PC-9 (cell line): ENCODE measurements at regions not wholly inside any gene's neighbourhood (a gene's known extent, or its start where the extent isn't known, plus 50 kb on each side); places are given as distances from the start of the nearest gene placed in this dataset.

Source experiments
- BruUV-seq: library from RNA; stranded (reverse); fragments of 400-500 nt; replicated peaks from 2 replicates; lab custom pipeline; 2021; lab: Mats Ljungman, UMichigan
- CTCF ChIA-PET: fragments of 300-600 bp; sonication (Branson Sonifier 250); formaldehyde crosslinking; loops from one replicate; lab custom pipeline; 2022; ENCODE audit warnings: antibody characterized with exemption; lab: Charles Lee
- POLR2A ChIA-PET: fragments of 300-600 bp; sonication (Branson Sonifier 250); formaldehyde crosslinking; loops from one replicate; lab custom pipeline; 2022; ENCODE audit warnings: antibody characterized with exemption; ENCODE audit not compliant: unreplicated experiment; lab: Charles Lee
- DNase-seq, 2 experiments: peaks; one replicate each; pipeline versions ENCODE4 v3.0.0 to v3.0.0-alpha.2; 2015 to 2022; ENCODE audit warnings: mixed read lengths in 1 of 2
- H2AFZ ChIP-seq: fragments of 200-600 bp; sonication (generic); 2 replicates; pipeline ENCODE4 v1.8.1; 2017; ENCODE audit warnings: antibody characterized with exemption
- H3F3A ChIP-seq: fragments of 200-600 bp; sonication (generic); 2 replicates; pipeline ENCODE4 v1.8.1; 2017; ENCODE audit warnings: antibody characterized with exemption, mild to moderate bottlenecking, low read depth; ENCODE audit not compliant: insufficient read depth
- H3K27ac ChIP-seq: fragments of 200-600 bp; sonication (generic); 2 replicates; pipeline ENCODE4 v1.6.1; 2016; ENCODE audit warnings: mixed run types
- H3K27me3 ChIP-seq: fragments of 200-600 bp; sonication (generic); 2 replicates; pipeline ENCODE4 v1.6.1; 2016; ENCODE audit warnings: low read depth, mixed run types; ENCODE audit not compliant: insufficient read depth
- H3K36me3 ChIP-seq: fragments of 200-600 bp; sonication (generic); 2 replicates; pipeline ENCODE4 v1.6.1; 2016; ENCODE audit warnings: low read depth, mixed run types
- H3K4me1 ChIP-seq: fragments of 200-600 bp; sonication (generic); replicated peaks from 2 replicates; pipeline ENCODE4 v1.6.1; 2016; ENCODE audit warnings: mixed run types; ENCODE audit not compliant: insufficient read depth
- H3K4me2 ChIP-seq: fragments of 200-600 bp; sonication (generic); 2 replicates; pipeline ENCODE4 v1.6.1; 2017; ENCODE audit warnings: mixed run types
- H3K4me3 ChIP-seq: fragments of 200-600 bp; sonication (generic); 2 replicates; pipeline ENCODE4 v1.6.1; 2016; ENCODE audit warnings: mixed run types
- H3K79me2 ChIP-seq: fragments of 200-600 bp; sonication (generic); 2 replicates; pipeline ENCODE4 v1.6.1; 2017; ENCODE audit warnings: low read depth, mixed run types
- H3K9me2 ChIP-seq: fragments of 200-600 bp; sonication (generic); 2 replicates; pipeline ENCODE4 v1.8.1; 2017; ENCODE audit warnings: mild to moderate bottlenecking; ENCODE audit not compliant: insufficient read depth
- H3K9me3 ChIP-seq: fragments of 200-600 bp; sonication (generic); 2 replicates; pipeline ENCODE4 v1.8.1; 2016; ENCODE audit warnings: low read depth; ENCODE audit not compliant: insufficient read depth
- H4K20me1 ChIP-seq: fragments of 200-600 bp; sonication (generic); 2 replicates; pipeline ENCODE4 v1.8.1; 2017; ENCODE audit not compliant: insufficient read depth
- CTCF ChIP-seq: fragments of 200-600 bp; sonication (generic); conservative IDR thresholded peaks from 2 replicates; pipeline ENCODE4 v1.6.1; 2017; ENCODE audit warnings: mixed run types, antibody characterized with exemption, mild to moderate bottlenecking, moderate library complexity
- EZH2 ChIP-seq: fragments of 200-600 bp; sonication (generic); IDR thresholded peaks from 2 replicates; pipeline ENCODE4 v1.8.0; 2017; ENCODE audit warnings: antibody characterized with exemption, low read depth
- intact Hi-C: fragments of 100-400 bp; cut with micrococcal nuclease; formaldehyde crosslinking; loops from one replicate; pipeline ENCODE4 v1.10.0; 2022; ENCODE audit not compliant: unreplicated experiment

GRCh38 chr9:88321764-88322163 lies 66.5 kb upstream of the SPIN1 start:
- POLR2A ChIA-PET = no interaction called here
- Histone ChIP-seq H3K36me3 (no peaks in the 10 kb centered on the region), H3K4me2 (no peak overlapping the region), H3K4me3 (no peak overlapping the region), H2AFZ (no peak overlapping the region), H3K9me3 (no peaks in the 10 kb centered on the region), H4K20me1 (no peaks in the 10 kb centered on the region), H3K27ac (no peak overlapping the region), H3K79me2 (no peaks in the 10 kb centered on the region), H3K27me3 (no peaks in the 10 kb centered on the region), H3K9me2 (no peaks in the 10 kb centered on the region), H3F3A (no peaks in the 10 kb centered on the region; the same call in 1 of the 2 replicates), H3K4me1 (no peaks in the 10 kb centered on the region)
- TF ChIP-seq EZH2 = no peak
- TF ChIP-seq CTCF = no peak
- BruUV-seq = no TSS peak
- intact Hi-C loops = no loop called here
- no peak for DNase-seq
- CTCF ChIA-PET = no interaction called here

GRCh38 chr9:88320748-88321415 lies 67.4 kb upstream of the SPIN1 start:
- ChIA-PET CTCF (no interaction called here), POLR2A (interaction anchor here (0.7 kb wide), 1 partner anchor 15 kb away, joined by 4 read pairs; no protein-coding TSS in a partner anchor)
- H3K9me3 ChIP-seq = no peaks in the 10 kb centered on the region
- BruUV-seq = no TSS peak
- no peak overlapping the region for H3K27ac ChIP-seq
- no peaks in the 10 kb centered on the region for H3K79me2 ChIP-seq
- H3F3A ChIP-seq = no peaks in the 10 kb centered on the region; the same call in 1 of the 2 replicates
- no peak overlapping the region for H2AFZ ChIP-seq
- no peaks in the 10 kb centered on the region for H3K9me2 ChIP-seq
- no peaks in the 10 kb centered on the region for H3K4me1 ChIP-seq
- no peaks in the 10 kb centered on the region for H4K20me1 ChIP-seq
- H3K27me3 ChIP-seq = no peaks in the 10 kb centered on the region
- H3K4me2 ChIP-seq = no peak overlapping the region
- H3K36me3 ChIP-seq = no peaks in the 10 kb centered on the region
- H3K4me3 ChIP-seq = no peak overlapping the region
- intact Hi-C loops = no loop called here
- DNase-seq = no peak
- no peak for TF ChIP-seq EZH2
- no peak for TF ChIP-seq CTCF

- BruUV-seq = no TSS peak
- H3K36me3 ChIP-seq = no peaks in the 10 kb centered on the region
- POLR2A ChIA-PET = interaction anchor here (0.7 kb wide), 1 partner anchor 16 kb away, joined by 4 read pairs; no protein-coding TSS in a partner anchor
These were observed 68.1 kb upstream of the SPIN1 start for GRCh38 chr9:88319936-88320747.

More at GRCh38 chr9:88319936-88320747, 68.1 kb upstream of the SPIN1 start:
- Histone ChIP-seq H3K27me3 (no peaks in the 10 kb centered on the region), H3K9me2 (no peaks in the 10 kb centered on the region), H3K4me3 (no peak overlapping the region), H2AFZ (no peak overlapping the region), H3K4me2 (no peak overlapping the region), H4K20me1 (no peaks in the 10 kb centered on the region), H3F3A (no peaks in the 10 kb centered on the region; the same call in 1 of the 2 replicates), H3K79me2 (no peaks in the 10 kb centered on the region), H3K27ac (no peak overlapping the region), H3K4me1 (no peaks in the 10 kb centered on the region), H3K9me3 (no peaks in the 10 kb centered on the region)
- peak in 1 of 2 experiments; percentile 13 for DNase-seq
- CTCF ChIA-PET = no interaction called here
- no peak for TF ChIP-seq EZH2
- TF ChIP-seq CTCF = no peak
- intact Hi-C loops = no loop called here
